H1 (cell line): ENCODE measurements at regions not wholly inside any gene's neighbourhood (a gene's known extent, or its start where the extent isn't known, plus 50 kb on each side); places are given as distances from the start of the nearest gene placed in this dataset.

Experiments used
- RAD21 ChIP-seq, 2 experiments: IDR thresholded peaks in 1 of 2; conservative IDR thresholded peaks in 1 of 2; 2 replicates each; pipeline ENCODE4 v1.6.1; 2011; ENCODE audit warnings: low read depth in 2 of 2, low read length in 2 of 2, improper control_type of control experiment in 1 of 2, inconsistent platforms in 1 of 2, mild to moderate bottlenecking in 1 of 2, moderate library complexity in 1 of 2
- RBBP5 ChIP-seq: IDR thresholded peaks from 2 replicates; pipeline ENCODE4 v1.7.1; 2012; ENCODE audit warnings: low read depth, mild to moderate bottlenecking, inconsistent platforms, low read length, moderate library complexity, borderline replicate concordance
- SAP30 ChIP-seq: fragments of 300-600 bp; sonication (generic); IDR thresholded peaks from 2 replicates; pipeline ENCODE4 v1.7.1; 2012; ENCODE audit warnings: low read length, moderate library complexity, mild to moderate bottlenecking, inconsistent platforms; ENCODE audit not compliant: insufficient read depth, insufficient replicate concordance
- YY1 ChIP-seq: IDR thresholded peaks from 2 replicates; pipeline ENCODE4 v1.6.1; 2011; ENCODE audit warnings: low read depth, mild to moderate bottlenecking, low read length
- TF ChIP-seq, protein P1 (sequence below), 3 experiments: IDR thresholded peaks; 1 replicate in 2 of 3; 2 replicates in 1 of 3; pipeline versions ENCODE4 v1.5.1 to v1.6.1; 2011; ENCODE audit warnings: low read length in 3 of 3, mild to moderate bottlenecking in 3 of 3, inconsistent platforms in 2 of 3, low read depth in 1 of 3, moderate library complexity in 1 of 3; ENCODE audit not compliant: insufficient read depth in 1 of 3; ENCODE audit errors: control extremely low read depth in 1 of 3

DNA sequence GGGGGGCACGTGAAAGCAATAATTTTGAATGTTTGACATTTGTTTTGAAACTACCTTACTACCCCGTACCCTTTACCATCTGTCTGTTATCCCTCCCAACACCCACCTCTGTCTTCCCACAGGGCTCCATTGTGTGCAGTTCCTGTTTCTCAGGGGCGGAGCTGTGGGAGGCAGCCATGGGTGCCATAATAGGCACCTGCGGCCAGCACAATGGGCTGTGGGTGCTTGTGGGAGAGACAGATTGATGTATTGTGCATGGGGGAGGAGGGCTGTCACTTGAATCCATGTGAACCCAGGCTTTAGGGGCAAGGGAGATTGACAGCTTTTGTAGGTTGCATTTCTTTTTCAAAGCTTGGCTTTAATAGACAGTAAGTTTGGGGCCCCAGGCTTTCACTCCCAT lies 122.6 kb upstream of the CXorf66 start:
- TF ChIP-seq, protein P1, sequence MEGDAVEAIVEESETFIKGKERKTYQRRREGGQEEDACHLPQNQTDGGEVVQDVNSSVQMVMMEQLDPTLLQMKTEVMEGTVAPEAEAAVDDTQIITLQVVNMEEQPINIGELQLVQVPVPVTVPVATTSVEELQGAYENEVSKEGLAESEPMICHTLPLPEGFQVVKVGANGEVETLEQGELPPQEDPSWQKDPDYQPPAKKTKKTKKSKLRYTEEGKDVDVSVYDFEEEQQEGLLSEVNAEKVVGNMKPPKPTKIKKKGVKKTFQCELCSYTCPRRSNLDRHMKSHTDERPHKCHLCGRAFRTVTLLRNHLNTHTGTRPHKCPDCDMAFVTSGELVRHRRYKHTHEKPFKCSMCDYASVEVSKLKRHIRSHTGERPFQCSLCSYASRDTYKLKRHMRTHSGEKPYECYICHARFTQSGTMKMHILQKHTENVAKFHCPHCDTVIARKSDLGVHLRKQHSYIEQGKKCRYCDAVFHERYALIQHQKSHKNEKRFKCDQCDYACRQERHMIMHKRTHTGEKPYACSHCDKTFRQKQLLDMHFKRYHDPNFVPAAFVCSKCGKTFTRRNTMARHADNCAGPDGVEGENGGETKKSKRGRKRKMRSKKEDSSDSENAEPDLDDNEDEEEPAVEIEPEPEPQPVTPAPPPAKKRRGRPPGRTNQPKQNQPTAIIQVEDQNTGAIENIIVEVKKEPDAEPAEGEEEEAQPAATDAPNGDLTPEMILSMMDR (IDR thresholded peaks at IDR 0.05; ENCODE audit: control extremely low read depth in 1 of 3, insufficient read depth in 1 of 3, low read depth in 1 of 3, low read length in 3 of 3), result no peak
- no peak for TF ChIP-seq RAD21 (IDR thresholded peaks at IDR 0.05 in 1 of 2, conservative IDR thresholded peaks at IDR 0.05 in 1 of 2; ENCODE audit: low read depth in 2 of 2, low read length in 2 of 2)
- TF ChIP-seq YY1, result no peak
- TF ChIP-seq SAP30, result no peak
- no peak for TF ChIP-seq RBBP5
